ENCODE measurements at regions not wholly inside any gene's neighbourhood (a gene's known extent, or its start where the extent isn't known, plus 50 kb on each side); places are given as distances from the start of the nearest gene placed in this dataset.

- Histone ChIP-seq H3K36me3 (no peaks in the 10 kb centered on the region), H3K9me3 (no peaks in the 10 kb centered on the region), H3K27me3 (no peaks in the 10 kb centered on the region), H3K4me1 (peaks cover 30% of the 10 kb centered on the region), H3K4me3 (ENCODE audit: low read depth, low read length) (no peak overlapping the region)
- no peak for DNase-seq
- TF ChIP-seq CTCF (IDR thresholded peaks at IDR 0.05; ENCODE audit: low read depth, low read length), result no peak
Measured at GRCh38 chr10:78459639-78460037, 426.0 kb downstream of the RPS24 start.

- H3K36me3 ChIP-seq, result no peaks in the 10 kb centered on the region
- H3K4me3 ChIP-seq (ENCODE audit: low read depth, low read length), result no peak overlapping the region
- TF ChIP-seq CTCF (IDR thresholded peaks at IDR 0.05; ENCODE audit: low read depth, low read length), result no peak
- H3K27me3 ChIP-seq, result no peaks in the 10 kb centered on the region
- no peak for DNase-seq
- H3K4me1 ChIP-seq, result peaks cover 33% of the 10 kb centered on the region
- no peaks in the 10 kb centered on the region for H3K9me3 ChIP-seq
Measured at GRCh38 chr10:78460204-78460603, 426.5 kb downstream of the RPS24 start.

GRCh38 chr10:78461333-78461732 lies 427.7 kb downstream of the RPS24 start:
- Histone ChIP-seq H3K4me3 (ENCODE audit: low read depth, low read length) (no peak overlapping the region), H3K36me3 (no peaks in the 10 kb centered on the region), H3K4me1 (peaks cover 42% of the 10 kb centered on the region), H3K27me3 (no peaks in the 10 kb centered on the region), H3K9me3 (no peaks in the 10 kb centered on the region)
- DNase-seq, result no peak
- TF ChIP-seq CTCF (IDR thresholded peaks at IDR 0.05; ENCODE audit: low read depth, low read length), result no peak

- Histone ChIP-seq H3K4me1 (peaks cover 42% of the 10 kb centered on the region), H3K36me3 (no peaks in the 10 kb centered on the region), H3K4me3 (ENCODE audit: low read depth, low read length) (no peak overlapping the region), H3K9me3 (no peaks in the 10 kb centered on the region), H3K27me3 (no peaks in the 10 kb centered on the region)
- no peak for DNase-seq
- TF ChIP-seq CTCF (IDR thresholded peaks at IDR 0.05; ENCODE audit: low read depth, low read length), result no peak
Measured at GRCh38 chr10:78462176-78462575, 428.5 kb downstream of the RPS24 start.

GRCh38 chr10:78462726-78463228 lies 429.1 kb downstream of the RPS24 start:
- no peak for DNase-seq
- H3K27me3 ChIP-seq, result no peaks in the 10 kb centered on the region
- H3K4me1 ChIP-seq, result peaks cover 41% of the 10 kb centered on the region
- no peaks in the 10 kb centered on the region for H3K9me3 ChIP-seq
- no peak overlapping the region for H3K4me3 ChIP-seq (ENCODE audit: low read depth, low read length)
- no peaks in the 10 kb centered on the region for H3K36me3 ChIP-seq
- TF ChIP-seq CTCF (IDR thresholded peaks at IDR 0.05; ENCODE audit: low read depth, low read length), result no peak

GRCh38 chr10:78464118-78464855 lies 430.6 kb downstream of the RPS24 start:
- peaks cover 25% of the 10 kb centered on the region for H3K4me1 ChIP-seq
- H3K4me3 ChIP-seq (ENCODE audit: low read depth, low read length), result no peak overlapping the region
- DNase-seq, result no peak
- no peaks in the 10 kb centered on the region for H3K9me3 ChIP-seq
- H3K27me3 ChIP-seq, result no peaks in the 10 kb centered on the region
- H3K36me3 ChIP-seq, result no peaks in the 10 kb centered on the region
- no peak for TF ChIP-seq CTCF (IDR thresholded peaks at IDR 0.05; ENCODE audit: low read depth, low read length)
